SK-N-SH (cell line): ENCODE measurements at regions not wholly inside any gene's neighbourhood (a gene's known extent, or its start where the extent isn't known, plus 50 kb on each side); places are given as distances from the start of the nearest gene placed in this dataset.

Experiments used
- MEF2A ChIP-seq: IDR thresholded peaks from 2 replicates; pipeline ENCODE4 v1.4.0; 2012; ENCODE audit warnings: low read depth, borderline replicate concordance
- YY1 ChIP-seq: IDR thresholded peaks from 2 replicates; pipeline ENCODE4 v1.4.0; 2012; ENCODE audit warnings: low read depth, mild to moderate bottlenecking

DNA sequence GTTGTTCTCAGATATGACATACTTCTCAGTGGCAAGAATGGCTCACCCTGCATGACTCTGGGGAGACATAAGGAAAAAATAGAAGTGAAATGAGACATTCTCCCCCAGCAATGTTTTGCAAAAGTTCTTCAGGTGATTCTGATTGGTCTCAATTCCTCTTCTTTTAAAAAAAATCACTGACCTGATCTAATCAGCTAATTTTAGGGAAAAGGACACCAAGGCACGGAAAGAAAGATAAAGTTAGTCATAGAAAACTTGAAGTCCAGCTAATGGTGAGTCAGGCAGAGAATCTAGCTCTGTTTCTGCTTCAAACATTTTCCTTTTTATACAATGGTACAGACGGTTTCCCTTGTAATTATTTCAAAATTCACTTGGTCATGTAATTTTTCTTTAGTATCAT, 1018.9 kb upstream of the ARRDC3 start:
- TF ChIP-seq YY1 (no peak), MEF2A (no peak)
